H7 (cell line): ENCODE measurements at regions not wholly inside any gene's neighbourhood (a gene's known extent, or its start where the extent isn't known, plus 50 kb on each side); places are given as distances from the start of the nearest gene placed in this dataset.
A peak's percentile ranks its signal among the peaks of the same experiment; 100 is the strongest.

Experiments used
- DNase-seq: peaks from one replicate; pipeline ENCODE4 v3.0.0; 2012
- H3K27me3 ChIP-seq: 2 replicates; pipeline ENCODE4 v1.6.0; 2011; ENCODE audit warnings: mild to moderate bottlenecking, low read length; ENCODE audit not compliant: control insufficient read depth, insufficient read depth
- H3K36me3 ChIP-seq: replicated peaks from 2 replicates; pipeline ENCODE4 v1.5.1; 2011; ENCODE audit warnings: low read length; ENCODE audit not compliant: control insufficient read depth, insufficient read depth
- H3K4me3 ChIP-seq: 2 replicates; pipeline ENCODE4 v1.5.1; 2011; ENCODE audit warnings: low read depth, mild to moderate bottlenecking, control low read depth, low read length, moderate library complexity; ENCODE audit not compliant: insufficient read depth

DNA sequence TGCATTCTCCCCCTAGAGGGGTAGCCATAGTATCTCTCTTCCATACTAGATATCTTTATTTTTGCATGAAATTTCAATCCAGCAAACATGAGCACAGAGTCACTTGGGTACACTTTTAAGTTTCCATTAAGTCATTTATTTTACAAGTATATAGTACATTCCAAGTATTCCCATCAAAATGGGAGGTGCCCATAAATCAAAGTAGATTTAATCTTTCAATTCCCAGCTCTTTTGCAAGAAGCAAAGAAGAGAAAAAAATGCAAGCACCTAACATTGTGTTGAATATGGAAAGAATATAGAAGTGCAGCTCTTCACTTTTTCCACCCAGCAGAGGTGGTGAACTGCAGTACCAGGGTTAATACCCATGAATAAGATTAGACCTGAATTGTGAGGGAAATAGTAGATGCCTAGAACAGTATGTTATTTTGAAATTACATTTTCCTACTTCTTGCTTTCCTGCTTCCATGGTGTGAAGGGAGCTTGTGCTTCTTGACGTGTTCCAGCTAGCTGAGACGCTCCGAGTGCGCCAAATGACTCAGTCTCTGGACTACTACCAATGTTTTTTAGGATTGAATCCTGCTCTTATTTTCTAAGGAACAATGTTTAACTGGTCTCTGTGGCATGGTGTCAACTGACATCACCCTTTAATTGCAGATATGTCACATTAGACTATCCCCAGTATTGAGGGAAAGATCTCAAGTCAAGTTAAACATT lies 151.1 kb upstream of the MAF start:
- Histone ChIP-seq H3K27me3 (no peaks in the 10 kb centered on the region), H3K36me3 (no peaks in the 10 kb centered on the region; the same call in 1 of the 2 replicates), H3K4me3 (no peak overlapping the region)
- no peak for DNase-seq

DNA sequence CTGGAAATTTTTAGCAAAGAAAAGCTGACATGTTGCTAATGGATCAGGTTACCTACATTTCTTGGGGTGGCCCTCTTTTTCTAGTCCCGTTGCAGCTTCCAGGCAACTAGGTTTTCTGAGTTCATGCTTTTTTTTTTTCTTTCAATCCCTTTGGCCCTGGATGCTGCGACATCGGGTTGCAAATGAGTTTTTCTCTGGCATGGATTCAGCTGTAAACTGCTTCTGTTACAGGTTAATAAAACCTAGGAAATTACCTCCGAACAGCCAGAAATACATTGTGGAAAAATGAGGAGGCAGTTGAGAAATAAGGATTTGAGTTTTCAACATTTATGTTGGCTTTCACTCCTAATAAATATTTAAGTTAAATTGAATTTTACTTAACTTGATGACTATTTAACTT lies 149.8 kb upstream of the MAF start:
- Histone ChIP-seq H3K36me3 (no peaks in the 10 kb centered on the region), H3K27me3 (no peaks in the 10 kb centered on the region), H3K4me3 (no peak overlapping the region)
- no peak for DNase-seq

DNA sequence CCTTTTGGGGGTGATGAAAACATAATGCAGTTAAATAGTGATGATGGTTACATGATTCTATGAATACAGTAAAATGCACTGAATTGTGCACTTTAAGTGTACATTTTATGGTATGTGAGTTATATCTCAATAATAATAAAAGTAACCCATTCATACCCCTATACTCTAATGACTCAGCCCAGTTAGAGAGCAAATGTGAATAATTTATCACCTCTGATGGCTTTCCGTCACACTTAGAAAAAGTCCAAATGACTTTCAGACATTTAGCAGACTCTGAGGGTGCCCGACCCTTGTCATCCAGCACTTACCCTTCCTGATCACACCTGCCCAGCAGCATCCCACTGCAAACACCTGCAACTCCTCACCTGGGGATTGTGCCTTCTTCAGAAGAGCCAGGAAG lies 148.1 kb upstream of the MAF start:
- H3K36me3 ChIP-seq = no peaks in the 10 kb centered on the region
- H3K4me3 ChIP-seq = no peak overlapping the region
- no peak for DNase-seq
- H3K27me3 ChIP-seq = no peaks in the 10 kb centered on the region

DNA sequence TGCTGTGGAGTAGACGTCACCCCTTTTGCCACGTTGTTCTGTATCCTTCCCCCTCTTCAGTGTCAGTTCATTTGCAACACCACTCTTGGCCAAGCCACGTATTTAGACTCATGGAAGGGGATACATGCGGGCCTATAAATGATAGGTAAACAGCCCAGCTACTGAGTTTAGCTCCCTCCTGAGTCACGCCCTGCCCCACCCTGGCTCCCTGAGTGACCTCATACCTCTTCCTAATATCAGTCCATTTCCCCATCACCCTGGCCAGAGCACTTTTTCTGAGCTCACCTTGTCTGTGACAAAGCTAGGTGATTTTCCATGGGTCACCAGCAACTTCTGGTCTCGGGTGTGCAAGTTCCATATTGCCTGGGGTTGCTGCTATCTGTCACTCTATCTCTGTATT lies 147.2 kb upstream of the MAF start:
- Histone ChIP-seq H3K4me3 (no peak overlapping the region), H3K27me3 (no peaks in the 10 kb centered on the region), H3K36me3 (no peaks in the 10 kb centered on the region)
- no peak for DNase-seq

DNA sequence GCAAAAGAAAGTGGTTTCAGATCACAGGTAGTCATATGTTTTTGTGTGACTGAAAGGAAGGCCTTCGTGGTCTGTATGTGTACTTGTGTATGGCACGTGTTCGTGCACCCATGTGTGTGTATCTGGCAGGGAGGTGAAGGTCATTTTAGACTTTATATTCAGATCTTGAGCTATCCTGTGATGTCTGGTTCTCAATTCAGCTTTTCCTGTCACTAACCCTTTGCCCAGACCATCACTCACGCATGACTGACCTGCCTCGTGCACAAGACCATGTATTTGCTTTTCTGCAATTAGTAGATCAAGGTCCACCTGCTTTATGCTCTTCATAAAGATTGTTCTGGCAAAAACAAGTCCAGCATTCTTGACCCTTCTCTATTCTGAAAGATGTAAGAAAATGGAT lies 139.7 kb upstream of the MAF start:
- Histone ChIP-seq H3K27me3 (no peaks in the 10 kb centered on the region), H3K36me3 (no peaks in the 10 kb centered on the region), H3K4me3 (no peak overlapping the region)
- no peak for DNase-seq

DNA sequence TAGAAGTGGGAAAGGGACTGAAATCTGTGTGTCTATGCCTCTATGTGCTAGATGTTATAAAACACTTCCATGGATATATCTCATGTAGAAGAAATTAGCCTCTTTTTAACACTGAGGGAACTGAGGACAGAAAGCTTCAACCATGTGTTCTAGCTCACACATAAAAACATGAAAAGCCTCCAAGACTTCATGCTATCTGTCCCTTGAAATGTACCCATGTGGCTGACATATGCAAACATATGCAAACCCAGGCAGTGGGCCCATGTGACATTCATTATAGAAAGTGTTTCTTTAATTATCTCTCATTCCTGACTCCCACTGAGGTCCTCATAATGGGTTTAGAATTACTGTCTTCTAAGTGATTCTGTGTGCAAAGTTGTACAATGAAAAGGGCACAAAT lies 134.7 kb upstream of the MAF start:
- DNase-seq = no peak
- no peak overlapping the region for H3K4me3 ChIP-seq
- H3K36me3 ChIP-seq = no peaks in the 10 kb centered on the region
- H3K27me3 ChIP-seq = no peaks in the 10 kb centered on the region

DNA sequence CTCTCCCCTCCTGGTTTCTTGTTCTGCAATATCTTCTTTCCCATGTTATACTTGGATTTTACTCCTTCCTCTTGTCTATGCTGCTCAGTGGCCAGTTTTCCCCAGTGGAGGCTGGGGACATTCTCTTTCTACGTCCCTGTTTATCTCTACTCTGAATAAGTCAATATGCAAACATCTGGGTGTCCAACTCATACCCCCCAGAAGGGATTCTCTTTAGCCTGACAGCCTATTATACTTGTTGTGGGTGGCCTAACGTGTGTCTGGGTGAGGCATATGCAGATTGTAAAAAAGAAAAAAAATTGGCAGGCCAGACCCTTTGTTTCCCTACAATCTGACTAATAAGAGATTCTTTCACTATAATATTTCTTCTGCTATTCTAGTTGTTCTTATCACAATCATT lies 134.2 kb upstream of the MAF start:
- Histone ChIP-seq H3K36me3 (no peaks in the 10 kb centered on the region), H3K4me3 (no peak overlapping the region), H3K27me3 (no peaks in the 10 kb centered on the region)
- DNase-seq = no peak

DNA sequence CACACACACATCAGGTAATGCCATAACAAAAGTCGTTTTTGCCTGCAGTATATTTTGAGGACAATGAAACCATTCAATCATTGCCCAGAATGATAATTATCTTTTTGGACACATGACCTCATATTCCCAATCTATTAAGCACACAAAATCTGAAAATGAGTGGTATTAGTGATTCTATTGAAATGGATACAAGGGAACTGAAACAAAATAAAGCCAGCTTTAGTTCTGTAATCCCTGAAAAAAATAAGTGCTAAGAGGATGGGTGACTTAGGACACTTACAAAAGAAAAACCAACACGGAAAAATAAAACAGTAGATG lies 128.3 kb upstream of the MAF start:
- H3K27me3 ChIP-seq = no peaks in the 10 kb centered on the region; the same call in 1 of the 2 replicates
- DNase-seq = no peak
- no peak overlapping the region for H3K4me3 ChIP-seq
- no peaks in the 10 kb centered on the region for H3K36me3 ChIP-seq

DNA sequence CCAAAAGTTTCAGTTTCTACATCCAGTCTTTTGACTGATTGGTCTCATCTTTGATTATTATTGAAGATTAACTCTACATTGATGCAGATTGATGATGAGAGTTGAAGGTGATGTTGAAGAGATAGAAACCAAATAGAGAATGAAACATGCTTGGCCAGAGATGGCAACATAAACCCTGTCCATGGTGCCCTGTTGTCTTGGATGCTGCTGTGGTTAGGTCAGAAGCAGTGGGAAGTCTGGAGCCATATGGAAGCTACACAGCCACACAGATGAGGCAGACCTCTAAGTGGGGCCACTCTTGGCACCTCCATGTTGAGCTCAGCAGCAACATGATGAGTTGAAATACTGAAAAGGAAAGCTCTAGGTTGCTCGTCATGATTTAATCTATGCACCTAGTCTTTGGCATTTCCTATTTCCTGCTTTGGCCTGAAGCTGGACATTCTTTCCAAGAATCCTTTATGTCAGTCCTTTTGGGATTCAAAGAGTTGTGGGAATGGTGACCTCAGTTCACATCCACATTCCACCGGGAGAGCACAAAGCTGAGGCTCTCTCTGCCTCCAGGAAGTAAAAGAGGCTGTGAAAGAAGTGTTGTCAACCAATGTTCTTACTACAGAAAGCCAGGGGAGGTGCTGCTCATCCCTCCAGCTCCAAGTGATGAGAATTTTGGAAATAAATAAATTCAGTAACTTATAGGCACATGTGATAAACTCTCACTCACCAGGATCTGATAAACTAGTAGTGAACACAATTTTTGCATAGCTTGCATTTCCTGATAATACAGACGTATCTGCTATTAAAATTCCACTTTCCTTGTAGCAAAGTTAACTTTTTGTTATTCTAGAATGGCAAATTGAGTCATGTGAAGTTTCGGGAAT lies 127.7 kb upstream of the MAF start:
- Histone ChIP-seq H3K4me3 (no peak overlapping the region), H3K27me3 (no peaks in the 10 kb centered on the region; the same call in 1 of the 2 replicates), H3K36me3 (no peaks in the 10 kb centered on the region)
- no peak for DNase-seq

DNA sequence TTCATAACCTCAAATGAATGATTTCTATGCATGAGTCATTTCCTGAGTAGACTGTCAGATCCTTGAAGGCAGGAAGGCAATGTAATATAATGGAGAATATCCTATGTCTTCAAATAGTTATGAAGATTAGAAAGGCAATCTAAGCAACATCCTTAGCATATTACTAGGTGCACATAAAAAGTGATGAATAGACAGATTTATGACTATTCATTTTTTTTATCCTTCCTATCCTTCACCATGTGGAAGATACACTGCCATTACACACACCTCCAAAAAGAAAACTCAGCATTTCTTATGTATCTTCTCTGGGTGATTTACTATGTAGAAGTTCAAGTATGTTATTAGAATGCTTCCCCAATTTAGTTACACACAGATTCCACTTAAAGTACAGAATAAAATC lies 126.4 kb upstream of the MAF start:
- H3K27me3 ChIP-seq = no peaks in the 10 kb centered on the region; the same call in 1 of the 2 replicates
- no peak for DNase-seq
- H3K4me3 ChIP-seq = no peak overlapping the region
- no peaks in the 10 kb centered on the region for H3K36me3 ChIP-seq

DNA sequence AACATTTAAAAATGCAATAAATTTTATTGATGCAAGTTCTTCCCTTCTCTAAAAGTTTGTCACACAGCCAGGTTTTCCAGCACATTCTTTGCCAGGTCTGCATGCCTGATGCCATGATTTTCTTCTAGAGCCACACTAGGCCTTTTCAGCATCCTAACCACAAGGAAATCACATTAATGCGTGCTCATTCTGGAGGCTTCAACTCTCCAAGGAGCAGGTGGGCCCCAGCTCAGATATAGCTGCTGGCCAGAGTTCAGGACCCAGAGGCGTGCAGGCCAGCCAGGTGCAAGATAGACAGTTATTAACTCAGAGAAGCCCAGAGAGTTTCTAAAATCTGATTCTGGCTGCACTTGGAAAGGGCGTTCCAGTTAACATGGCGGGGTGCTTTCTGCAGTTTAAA lies 124.5 kb upstream of the MAF start:
- Histone ChIP-seq H3K36me3 (no peaks in the 10 kb centered on the region), H3K4me3 (no peak overlapping the region), H3K27me3 (no peaks in the 10 kb centered on the region; the same call in 1 of the 2 replicates)
- DNase-seq = no peak

DNA sequence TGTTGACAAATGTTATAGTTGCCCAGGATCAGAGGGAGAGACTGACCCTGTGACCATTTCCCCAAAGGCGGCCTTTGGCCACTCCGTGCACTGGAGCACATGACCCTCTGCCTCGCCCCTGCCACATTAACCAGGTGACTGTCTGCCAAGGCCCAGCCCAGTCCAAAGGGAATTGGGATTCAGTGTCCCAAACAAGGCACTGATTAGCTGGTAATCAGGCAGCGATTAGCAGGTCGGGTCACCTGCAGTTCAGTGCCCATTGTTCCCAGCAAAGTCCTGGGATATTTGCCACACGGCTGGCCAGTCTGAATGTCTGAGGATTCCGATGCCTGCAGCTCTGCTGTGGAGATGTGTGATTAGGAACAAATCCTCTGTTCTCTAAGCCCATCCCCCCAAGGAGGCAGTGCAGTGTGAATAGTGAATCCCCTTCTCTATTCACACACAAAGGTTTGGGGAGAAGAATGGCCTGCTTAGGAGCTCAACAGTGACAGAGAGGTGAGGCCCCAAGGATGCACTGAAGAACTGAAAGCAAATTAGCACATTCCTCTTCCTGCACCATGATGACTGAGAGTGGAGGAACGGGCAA lies 123.1 kb upstream of the MAF start:
- no peaks in the 10 kb centered on the region for H3K36me3 ChIP-seq
- H3K27me3 ChIP-seq = no peaks in the 10 kb centered on the region; the same call in 1 of the 2 replicates
- DNase-seq = peak; percentile 15
- no peak overlapping the region for H3K4me3 ChIP-seq

DNA sequence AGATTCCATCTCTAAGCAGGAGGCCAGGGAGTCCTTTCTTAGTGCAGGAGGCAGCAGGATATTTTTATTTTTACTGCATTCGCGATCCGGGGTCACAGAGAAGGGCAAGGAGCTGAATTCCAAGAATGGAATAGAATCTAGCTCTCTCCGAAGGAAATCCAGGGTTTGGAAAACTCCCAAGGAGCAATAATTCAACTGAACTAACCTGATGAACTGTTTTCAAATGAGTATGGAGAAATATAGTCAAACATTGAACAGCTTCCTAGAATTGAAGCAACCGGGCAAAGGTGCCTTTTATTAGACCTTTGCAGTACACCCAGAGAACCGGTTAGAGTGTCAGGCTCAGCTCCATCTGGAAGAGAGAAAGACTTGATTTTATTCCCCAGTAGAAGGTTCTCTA lies 120.7 kb upstream of the MAF start:
- H3K4me3 ChIP-seq = no peak overlapping the region
- no peaks in the 10 kb centered on the region for H3K36me3 ChIP-seq
- H3K27me3 ChIP-seq = no peaks in the 10 kb centered on the region; the same call in 1 of the 2 replicates
- no peak for DNase-seq

DNA sequence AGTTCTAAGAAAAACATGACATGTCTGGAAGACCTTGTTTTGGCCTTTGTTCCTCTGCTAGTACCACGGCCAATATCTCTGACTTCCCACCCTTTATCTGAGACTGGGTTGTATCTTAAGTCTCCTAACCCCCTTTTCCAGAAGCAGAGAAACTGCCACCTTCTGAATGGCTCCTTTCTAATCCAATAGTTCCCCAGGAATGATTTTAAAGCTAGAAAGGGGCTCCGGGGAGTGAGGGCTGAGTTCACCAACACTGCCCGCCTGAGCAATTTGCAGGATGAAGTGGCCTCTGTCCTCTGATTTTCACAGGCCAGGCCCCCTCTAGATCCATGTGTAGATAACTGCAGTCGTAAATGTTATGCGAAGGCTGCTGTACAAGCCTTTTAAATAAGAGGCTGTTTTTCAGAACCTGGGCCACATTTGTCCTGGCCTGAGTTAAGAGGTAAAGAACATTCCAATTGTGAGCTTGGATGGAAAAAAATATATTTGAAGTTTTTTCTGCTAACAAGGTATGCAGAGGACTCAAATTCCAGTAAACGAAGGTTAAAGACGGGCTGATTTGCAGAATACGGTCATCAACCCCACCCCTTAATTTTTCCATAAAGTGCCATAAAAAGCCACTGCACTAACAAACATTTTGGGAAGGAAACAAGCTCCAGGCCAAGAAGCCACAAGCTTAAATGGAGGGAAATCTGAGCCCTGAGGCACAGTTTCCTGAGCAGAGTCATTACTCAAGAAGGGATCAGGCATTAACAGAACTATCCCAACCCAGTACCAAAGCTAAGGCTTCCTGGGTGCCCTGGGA lies 117.0 kb upstream of the MAF start:
- Histone ChIP-seq H3K4me3 (no peak overlapping the region), H3K27me3 (no peaks in the 10 kb centered on the region), H3K36me3 (no peaks in the 10 kb centered on the region)
- DNase-seq = no peak
